LNCaP clone FGC (cell line): ENCODE measurements at regions not wholly inside any gene's neighbourhood (a gene's known extent, or its start where the extent isn't known, plus 50 kb on each side); places are given as distances from the start of the nearest gene placed in this dataset.

Source experiments
- DNase-seq: peaks from one replicate; pipeline ENCODE4 v3.0.0-alpha.2; 2011; ENCODE audit warnings: low read depth
- H3K4me3 ChIP-seq: 2 replicates; pipeline ENCODE4 v1.5.1; 2011; ENCODE audit warnings: mild to moderate bottlenecking, low read depth, low read length, control low read depth
- CTCF ChIP-seq: IDR thresholded peaks from 2 replicates; pipeline ENCODE4 v1.5.1; 2012; ENCODE audit warnings: mild to moderate bottlenecking; ENCODE audit not compliant: control insufficient read depth, insufficient read depth; ENCODE audit errors: extremely low read depth

GRCh38 chr17:77345260-77345910, 204.6 kb downstream of the SEC14L1 start:
- H3K4me3 ChIP-seq = no peak overlapping the region
- no peak for DNase-seq
- no peak for TF ChIP-seq CTCF

- TF ChIP-seq CTCF = no peak
- no peak overlapping the region for H3K4me3 ChIP-seq
- DNase-seq = no peak
Measured at GRCh38 chr17:77346765-77347164, 206.0 kb downstream of the SEC14L1 start.

GRCh38 chr17:77347544-77347943, 206.8 kb downstream of the SEC14L1 start:
- no peak for DNase-seq
- H3K4me3 ChIP-seq = no peak overlapping the region
- TF ChIP-seq CTCF = no peak

- DNase-seq = no peak
- no peak overlapping the region for H3K4me3 ChIP-seq
- no peak for TF ChIP-seq CTCF
Measured at GRCh38 chr17:77349976-77350830, 209.4 kb downstream of the SEC14L1 start.

- no peak overlapping the region for H3K4me3 ChIP-seq
- no peak for DNase-seq
- TF ChIP-seq CTCF = no peak
Measured at GRCh38 chr17:77352441-77352840, 211.7 kb downstream of the SEC14L1 start.

GRCh38 chr17:77352996-77353395, 212.2 kb downstream of the SEC14L1 start:
- H3K4me3 ChIP-seq = no peak overlapping the region
- no peak for DNase-seq
- TF ChIP-seq CTCF = no peak
